ENCODE measurements at regions not wholly inside any gene's neighbourhood (a gene's known extent, or its start where the extent isn't known, plus 50 kb on each side); places are given as distances from the start of the nearest gene placed in this dataset.

DNA sequence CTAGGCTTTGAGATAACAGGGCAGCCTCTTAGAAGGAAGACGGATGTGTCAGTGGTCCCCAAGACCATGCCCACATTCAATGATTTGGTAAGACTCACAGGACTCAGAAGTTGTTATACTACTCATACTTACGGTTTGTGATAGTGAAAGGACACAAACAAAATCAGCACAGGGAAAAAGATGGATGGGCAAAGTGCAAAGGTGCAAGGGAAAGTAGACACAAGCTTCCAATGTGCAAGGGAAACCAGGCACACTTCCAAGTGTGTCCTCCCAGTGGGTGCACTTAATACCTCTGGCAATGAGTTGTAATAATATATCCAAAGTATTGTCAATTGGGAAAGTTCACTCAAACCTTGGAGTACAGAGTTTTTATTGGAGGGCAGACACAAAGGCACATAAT is 53.8 kb upstream of the VCX start:
- no peak for DNase-seq

DNA sequence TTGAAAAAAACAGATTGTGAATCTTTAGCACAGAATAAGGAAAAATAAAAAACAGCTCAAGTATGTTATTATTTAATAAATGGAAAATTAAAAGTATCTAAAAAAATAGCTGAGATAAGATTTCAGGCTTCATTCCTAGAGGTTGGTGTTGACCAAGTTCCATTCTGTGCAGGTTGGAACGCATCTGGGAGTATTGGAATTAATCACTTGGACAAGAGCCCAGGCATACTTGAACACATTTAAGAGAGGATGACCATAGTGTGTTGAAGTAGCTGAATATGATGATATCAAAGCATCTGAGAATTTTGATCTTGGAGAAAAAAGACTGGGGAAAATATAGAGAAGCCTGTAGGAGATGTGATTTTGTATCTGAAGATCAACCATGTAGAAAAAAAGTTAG is 54.6 kb upstream of the VCX start:
- no peak for DNase-seq

DNA sequence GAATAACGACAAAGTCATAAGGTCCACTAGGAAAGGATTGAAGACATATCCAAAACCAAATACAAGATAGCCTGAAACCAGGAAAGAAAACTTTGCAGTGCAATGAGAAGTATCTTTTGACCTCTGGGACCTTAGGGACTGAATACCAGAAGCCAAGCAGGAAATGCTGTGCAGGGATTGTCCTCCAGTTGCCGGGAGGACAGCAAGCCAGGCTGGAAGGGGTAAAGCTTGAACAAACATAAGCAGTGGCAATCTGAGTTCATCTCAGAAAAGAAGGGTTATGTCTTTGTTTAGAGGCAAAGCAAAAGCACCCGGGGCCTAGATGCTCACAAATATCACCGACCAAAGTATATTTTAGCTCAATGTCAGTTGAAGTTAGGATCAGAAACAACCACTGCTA is 55.3 kb upstream of the VCX start:
- DNase-seq, result no peak

DNA sequence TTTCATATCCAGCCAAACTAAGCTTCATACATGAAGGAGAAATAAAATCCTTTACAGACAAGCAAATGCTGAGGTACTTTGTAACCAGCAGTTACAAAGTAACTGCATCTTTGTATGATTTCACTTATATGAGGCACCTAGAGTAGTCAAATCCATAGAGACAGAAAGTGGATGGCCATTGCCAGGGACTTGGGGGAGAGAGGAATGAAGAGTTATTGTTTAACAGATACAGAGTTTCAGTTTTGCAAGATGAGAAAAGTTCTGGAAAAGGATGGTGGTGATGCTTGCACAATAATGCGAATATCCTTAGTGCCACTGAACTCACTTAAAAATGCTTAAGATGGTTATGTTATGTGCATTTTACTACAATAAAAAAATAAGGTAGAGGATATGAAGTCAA is 58.4 kb upstream of the VCX start:
- no peak for DNase-seq

DNA sequence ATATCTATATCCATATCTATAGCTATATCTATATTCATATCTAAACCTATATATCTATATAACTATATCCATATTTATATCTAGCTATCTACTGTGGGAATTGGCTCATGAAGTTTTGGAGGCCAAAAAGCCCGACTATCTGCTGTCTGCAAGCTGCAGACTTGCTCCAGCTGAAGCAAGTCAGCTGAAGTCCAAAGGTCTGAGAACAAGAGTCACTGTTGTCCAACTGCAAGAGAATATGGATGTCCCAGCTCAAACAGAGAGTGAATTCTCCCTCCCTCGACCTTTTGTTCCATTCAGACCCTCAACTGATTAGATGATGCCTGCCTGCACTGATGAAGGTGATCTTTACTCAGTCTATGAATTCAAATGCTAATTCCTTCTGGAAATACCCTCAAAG is 63.3 kb upstream of the VCX start:
- DNase-seq, result no peak

DNA sequence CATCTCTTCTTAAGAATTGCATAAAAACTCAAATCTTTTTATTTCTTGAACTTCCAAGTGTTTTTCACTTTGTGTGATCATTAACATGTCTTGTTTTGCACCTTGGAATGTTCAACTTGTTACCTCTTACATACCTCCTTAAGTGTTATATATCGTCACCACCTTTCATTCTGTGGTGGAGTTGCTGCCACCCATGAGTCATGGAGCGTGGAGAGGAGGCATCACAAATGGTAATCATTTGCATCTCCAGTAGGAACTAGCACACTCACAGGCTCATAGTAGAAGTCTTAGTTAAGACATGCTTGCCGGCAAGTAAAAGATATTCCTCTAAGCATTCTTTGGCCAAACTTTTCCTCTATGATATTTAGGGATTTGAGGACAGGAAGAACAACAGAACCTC is 67.0 kb upstream of the VCX start:
- DNase-seq, result no peak

DNA sequence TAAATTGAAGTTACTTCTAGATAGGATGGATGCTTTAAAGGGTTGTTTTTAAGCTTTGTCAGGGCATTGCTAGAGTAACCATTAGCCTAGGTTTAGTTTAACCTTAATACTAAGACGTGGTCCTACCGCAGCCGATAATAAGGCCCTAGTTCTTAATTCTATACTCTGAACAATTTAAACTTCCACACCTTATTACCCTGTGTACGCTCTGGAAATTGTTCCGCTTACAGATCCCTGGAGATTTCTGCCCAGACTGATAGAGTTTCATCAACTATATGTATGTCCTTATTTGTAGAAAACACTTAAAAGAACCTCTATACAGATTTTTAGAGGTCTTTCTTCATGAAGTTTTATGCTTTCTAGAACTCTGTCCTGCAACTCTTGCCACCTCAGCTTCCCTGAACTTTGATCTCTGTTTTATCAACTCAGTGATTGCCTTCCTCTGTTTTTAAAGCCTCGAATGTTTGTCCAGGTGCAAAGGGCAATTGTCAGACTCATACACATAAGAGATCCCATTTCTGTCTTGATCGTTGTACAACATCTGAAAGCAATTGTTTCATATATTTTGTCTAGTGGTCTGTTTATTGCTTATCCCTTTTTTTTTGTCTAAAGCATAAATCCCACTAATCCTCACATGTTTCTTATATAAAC is 71.1 kb upstream of the VCX start:
- peak; percentile 20 for DNase-seq

DNA sequence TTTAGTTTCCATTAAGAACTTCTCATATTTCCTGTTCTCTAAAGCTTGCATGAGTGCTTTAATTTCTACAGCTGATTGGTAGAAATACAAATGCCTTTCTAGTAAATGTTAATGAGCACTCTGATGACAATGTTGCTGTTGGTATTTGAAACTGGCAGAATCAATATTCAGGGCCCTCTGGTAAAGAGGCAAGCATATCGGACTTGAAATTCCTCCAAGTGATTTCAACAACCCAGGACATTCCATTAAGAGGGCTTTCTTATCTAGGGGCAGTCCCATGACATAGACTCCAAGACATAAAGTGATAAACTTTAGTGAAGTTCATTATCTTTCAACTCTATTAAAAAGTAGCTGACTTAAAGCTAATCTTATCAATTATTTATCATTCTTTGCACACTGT is 83.1 kb upstream of the VCX start:
- DNase-seq, result no peak

DNA sequence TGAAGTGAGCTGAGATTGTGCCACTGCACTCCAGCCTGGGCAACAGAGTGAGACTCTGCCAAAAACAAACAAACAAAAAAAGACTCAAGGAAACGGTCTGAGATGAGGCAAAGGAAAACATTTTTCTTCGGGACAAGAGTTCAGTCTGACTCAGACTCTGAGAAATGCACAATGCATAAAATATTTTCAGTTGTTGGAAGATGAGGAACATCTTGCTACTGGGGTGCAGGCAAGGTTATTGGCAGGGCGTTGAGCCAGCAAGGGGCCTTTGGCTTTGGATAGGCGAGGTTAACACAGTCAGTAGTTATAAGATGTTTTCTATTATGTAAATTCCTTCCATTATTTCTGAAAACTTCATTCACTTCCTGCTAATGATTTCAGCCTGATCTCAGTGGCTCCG is 96.1 kb upstream of the VCX start:
- no peak for DNase-seq

DNA sequence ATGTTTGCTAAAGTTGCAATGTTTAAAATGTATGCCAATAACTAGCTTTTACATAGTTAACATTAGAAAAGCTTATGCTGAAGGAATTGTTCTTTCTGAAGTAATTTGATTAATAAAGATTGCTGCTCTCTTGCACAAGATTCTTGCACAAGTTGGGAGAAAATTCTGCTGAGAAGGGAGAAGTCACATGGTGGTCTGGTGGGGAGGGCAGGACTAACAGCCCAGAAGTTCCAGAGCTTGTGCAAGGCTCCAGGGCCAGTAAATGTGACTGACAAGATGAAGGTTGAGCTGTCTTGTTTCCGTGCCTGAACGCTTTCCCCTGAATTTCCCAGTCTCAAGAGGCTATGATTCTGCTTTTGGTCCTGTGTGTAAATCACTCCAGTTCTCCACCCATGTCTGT is 112.9 kb upstream of the VCX start:
- DNase-seq, result no peak

DNA sequence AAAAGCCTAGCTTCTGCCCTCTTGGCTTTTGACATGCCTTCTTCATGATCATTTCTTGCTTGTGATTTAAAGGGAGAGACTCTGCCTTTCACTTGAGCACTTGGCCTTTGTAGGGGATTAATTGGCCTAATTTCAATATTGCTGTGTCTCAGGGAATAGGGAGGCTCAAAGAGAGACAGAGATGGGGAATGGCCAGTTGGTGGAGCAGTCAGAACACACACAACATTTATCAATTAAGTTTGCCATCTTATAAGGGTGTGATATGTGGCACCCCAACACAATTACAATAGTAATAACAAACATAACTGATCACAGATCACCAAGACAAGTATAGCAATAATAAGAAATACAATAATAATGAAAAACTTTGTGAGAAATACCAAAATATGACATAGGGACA is 122.5 kb upstream of the VCX start:
- no peak for DNase-seq

DNA sequence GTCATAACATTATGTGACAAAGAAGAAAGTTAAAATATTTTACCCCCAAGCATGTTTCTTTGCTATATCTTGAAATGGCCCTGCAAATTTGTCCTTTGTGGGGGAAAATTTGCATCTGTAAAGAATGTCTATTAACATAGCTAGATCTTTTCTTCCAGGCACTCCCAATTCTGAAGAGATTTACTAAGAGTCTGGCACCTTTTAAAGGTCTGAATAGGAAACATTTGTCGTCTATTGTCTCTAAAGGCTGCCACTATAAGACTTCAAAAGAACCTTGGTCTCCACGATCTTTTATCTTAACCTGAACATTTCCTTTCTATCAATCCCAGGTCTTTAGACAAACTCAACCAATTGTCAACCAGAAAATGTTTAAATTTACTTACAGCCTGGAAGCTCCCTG is 128.6 kb upstream of the VCX start:
- DNase-seq, result no peak

DNA sequence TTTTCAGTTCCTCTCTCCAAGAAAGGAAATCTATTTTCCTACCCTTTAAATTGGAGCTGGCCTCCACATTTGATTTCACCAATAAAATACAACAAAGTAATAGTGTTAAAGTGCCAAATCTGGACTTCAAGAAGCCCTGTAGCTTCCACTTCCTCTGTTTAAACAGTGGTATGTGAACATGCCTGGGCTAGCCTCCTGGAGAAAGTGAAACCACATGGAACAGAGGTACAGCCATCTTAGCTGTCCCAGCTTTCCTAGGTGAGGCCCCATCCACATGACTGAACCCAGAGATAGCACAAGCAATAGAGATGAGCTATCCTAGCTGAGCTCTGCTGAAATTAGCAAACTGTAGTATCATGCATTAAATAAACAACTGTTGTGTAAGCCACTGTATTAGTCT is 131.8 kb upstream of the VCX start:
- peak; percentile 62 for DNase-seq

DNA sequence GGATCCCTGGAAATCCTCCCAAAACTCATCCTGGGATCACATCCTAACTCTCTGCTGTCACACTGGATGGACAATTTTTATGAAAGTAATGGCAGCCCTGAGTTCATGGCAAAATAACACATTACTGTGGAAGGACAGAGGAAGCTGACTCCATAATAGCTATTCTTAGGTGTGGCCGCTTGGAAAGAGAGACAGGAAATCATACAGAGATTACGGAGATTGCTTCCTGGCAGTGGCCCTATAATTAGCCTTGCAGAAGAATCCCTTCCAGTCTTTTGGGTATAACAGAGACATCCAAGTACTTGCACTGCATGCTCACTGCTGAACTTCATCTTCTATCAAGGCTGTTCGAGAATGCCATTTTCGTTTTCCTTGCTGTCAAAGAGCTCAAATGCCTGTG is 133.1 kb upstream of the VCX start:
- peak; percentile 70 for DNase-seq

DNA sequence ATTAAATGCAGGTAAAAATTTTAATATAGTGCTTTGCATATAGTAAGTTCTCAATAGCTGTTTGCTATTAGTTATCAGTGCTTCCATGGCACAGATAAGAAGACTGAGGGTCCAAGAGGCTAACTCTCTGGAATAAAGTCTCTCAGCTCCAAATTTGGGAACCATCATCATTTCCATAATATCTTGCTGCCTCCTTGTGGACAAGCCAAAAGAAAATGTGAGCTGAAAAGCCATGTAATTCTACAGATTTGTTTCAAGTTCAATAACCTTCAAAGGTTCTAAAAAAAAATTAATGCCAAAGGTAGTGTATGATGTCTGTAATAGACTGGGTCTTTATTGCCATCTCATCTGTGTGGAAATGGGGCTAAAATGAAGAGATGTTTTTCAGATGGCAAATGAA is 136.9 kb upstream of the VCX start:
- DNase-seq, result peak; percentile 53

DNA sequence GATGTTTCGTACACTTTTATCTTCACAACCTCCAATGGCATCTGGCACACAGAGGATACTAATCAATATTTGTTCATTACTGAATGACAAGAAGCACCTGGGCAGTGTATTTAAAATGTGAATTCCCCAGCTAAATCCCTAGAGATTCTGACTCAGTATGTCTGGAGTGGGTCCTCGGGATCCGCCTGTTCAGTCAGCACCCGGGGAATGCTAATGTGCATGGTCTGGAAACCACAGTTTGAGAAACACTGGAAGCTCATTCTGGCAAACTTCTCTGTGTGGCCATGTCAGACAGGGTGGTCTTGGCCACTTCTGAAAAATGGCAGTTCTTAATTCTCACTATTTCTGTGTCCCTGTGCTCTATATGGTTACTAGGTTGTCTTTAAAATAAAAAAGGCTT is 138.8 kb upstream of the VCX start:
- DNase-seq, result no peak

DNA sequence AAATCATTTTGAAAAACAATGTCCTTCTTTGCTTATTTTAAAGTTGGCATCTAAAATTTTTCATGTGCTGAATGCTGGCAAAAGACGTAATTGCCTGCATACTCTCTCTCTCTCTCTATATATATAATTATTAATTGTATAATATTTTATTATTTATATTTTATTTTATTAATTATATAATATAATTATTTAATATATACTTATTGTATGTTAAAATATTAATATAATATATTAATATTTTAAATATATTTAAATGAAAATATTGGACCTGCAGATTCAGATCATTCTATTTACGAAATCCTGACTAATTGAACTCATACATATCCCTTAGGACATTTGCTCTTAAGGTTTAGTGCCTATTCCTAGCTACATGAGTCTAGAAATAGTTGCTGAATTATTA is 144.7 kb upstream of the VCX start:
- no peak for DNase-seq

DNA sequence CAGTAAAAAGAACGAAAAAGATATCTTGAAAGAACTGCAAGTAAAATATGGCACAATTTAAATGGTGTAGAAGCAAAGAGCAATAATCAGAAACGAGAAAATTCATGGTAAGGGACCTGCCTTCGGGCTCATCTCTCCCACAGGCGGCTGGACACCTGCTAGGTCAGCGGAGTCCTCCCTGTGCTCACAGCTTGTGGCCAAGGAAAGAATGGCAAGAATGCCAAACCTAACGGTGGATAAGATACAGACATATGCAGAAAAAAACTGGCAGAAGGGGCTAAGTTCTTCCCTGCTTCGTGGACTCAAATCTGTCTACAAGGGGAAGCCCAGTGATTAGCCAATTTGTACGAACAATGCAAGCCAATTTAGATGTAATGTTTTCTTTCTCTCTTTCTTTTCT is 152.1 kb upstream of the VCX start:
- DNase-seq, result peak; percentile 75

DNA sequence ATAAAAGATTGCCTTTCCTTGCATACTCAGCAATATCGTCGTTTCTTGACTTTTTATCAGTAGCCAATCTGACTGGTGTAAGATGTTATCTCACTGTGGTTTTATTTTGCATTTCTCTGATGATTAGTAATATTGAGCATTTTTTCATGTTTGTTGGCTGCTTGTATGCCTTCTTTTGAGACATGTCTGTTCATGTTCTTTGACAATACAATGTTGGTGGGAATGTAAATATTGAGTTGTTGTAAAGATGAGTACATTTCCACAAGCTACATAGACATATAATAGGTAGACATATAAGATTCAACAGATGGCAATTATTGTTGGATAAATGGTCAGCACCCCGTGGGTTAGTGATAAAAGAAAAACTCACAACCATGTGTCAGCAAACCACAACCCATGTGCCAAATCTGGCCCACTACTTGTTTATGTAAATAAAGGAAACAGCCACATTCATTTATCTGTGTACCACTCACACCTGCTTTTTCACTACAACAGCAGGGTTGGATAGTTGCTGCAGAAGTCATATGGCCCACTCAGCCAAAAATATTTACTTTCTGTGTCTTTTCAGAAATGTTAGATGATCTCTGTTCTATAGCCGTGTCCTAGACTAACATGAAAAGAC is 153.1 kb upstream of the VCX start:
- peak; percentile 93 for DNase-seq

DNA sequence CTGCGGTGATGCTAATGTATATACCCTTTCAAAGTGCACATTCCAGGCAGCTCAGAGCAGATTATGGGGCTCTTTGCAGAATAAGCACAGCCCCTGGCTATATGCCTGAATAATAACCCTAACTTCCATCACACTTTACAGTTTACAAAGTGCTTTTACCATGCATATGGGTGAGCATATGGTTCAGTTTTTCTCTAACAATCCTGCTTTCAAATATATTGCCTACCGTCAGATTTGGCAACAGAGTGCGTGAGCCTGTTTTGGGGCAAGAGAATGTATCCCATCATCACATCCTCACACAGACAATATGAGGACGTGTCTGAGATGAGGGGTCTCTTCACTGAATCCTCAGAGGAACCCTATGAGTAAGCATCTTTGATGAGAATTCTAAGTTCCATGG is 162.8 kb upstream of the VCX start:
- peak; percentile 35 for DNase-seq

DNA sequence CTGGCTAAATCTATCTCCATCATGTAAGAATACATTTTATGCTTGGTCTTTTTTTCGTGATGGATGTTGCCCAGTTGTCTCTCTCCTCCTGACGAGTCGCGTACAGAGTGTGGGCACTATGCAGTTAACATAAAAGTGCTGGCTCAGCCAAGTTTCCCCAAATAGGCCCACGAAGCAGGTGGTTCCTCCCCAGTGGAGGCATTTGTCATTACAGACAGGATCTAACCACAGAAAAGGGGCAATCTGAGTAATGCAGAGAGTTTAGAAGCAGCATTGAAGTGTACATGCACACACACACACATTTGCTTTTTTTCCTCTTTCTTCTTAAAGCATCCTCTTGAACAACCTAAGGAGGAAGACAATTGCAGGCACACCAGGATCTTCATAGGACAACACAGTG is 188.7 kb upstream of the VCX start:
- no peak for DNase-seq

DNA sequence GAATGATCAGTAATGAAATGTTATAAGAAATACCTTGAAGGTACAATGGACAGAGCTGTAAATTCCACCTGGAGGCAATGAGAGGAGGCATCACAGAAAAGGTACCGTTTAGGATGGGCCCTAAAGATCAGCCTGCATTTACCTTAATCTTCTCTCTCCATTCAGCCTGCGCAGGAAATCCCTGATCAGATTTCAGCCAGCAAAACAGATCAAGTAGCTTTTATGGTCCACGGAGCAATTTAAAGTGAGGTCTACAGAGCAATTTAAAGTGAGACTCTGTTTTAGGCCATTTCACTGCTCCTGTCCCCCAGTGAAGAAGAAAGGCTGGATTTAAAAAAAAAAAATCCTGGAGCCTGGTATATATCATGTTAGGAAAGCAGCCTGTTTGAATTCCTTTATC is 195.1 kb upstream of the VCX start:
- peak; percentile 52 for DNase-seq

DNA sequence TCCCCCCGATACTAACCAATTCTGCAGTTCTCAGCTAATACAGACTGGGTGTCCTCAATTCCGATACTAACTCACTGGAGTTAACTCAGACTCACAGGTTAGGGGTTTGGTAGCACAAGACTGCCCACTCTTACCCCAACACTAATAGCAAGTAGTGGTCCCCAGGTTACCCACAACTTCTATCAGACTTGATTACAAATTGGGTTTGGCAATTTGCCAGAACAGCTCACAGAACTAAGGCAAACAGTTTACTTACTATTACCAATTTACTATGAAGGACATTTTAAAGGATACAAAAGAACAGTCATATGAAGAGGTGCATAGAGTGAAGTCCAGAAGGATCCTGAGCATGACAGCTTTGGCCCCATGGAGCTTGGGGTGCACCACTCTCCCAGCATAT is 201.8 kb upstream of the VCX start:
- DNase-seq, result no peak

DNA sequence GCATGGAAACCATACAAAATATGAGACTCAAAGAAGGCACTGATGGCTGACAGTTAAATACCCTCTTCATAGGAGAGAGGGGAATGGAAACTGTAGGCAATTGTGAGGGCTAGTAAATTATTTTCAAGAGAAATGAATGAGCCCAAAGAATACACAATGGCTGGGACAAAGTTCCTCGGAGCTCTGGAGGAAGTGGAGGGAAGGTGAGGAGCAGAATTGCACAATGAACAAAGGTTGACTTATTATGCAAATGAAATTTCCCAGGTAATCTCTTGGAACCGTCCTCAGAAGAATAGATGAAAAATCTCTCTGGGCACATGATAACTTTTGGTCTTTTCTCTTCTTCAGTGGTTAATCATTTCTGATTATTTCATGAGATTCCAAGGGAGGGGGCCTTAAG is 202.6 kb upstream of the VCX start:
- no peak for DNase-seq

DNA sequence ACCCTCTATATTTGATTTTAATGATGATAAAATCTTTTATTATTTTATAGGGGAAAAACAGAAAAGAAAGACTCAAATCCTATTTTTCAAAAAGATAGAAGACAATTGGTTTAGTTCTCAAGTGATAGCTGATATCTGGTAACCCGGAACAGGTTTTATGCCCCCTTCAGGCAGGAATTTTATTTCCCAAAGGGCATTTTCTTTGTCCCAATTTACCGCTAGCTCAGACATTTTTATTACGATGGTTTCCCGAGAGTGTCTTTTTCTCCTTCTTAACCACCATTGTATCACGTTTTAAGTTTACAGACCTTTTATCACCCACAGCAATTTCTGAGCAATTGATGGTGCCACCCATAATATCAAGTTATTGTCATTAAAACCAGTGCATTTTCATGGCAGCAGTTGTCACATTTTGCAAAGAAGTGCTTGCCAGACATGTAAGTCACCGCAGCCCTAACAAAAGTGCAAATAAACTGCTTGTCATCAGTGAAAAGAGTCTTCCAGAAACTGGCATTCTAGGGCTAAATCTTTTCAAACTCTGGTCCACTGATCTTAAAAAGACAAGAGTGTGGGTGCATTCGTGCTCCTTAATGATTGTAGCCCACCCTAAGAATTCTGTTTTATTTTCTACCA is 204.8 kb upstream of the VCX start:
- DNase-seq, result no peak
